Pons (tissue), 1 donor: ENCODE measurements at regions not wholly inside any gene's neighbourhood (a gene's known extent, or its start where the extent isn't known, plus 50 kb on each side); places are given as distances from the start of the nearest gene placed in this dataset.
A peak's percentile ranks its signal among the peaks of the same experiment; 100 is the strongest.
"Not testable (repeated sequence)": the region's sequence is repeated elsewhere in the genome, so short reads cannot be mapped to it uniquely, and the experiment has no call there.

ENCODE experiments used
- DNase-seq: peaks from one replicate; pipeline ENCODE4 v3.0.0-alpha.2; 2016; ENCODE audit warnings: low spot score

DNA sequence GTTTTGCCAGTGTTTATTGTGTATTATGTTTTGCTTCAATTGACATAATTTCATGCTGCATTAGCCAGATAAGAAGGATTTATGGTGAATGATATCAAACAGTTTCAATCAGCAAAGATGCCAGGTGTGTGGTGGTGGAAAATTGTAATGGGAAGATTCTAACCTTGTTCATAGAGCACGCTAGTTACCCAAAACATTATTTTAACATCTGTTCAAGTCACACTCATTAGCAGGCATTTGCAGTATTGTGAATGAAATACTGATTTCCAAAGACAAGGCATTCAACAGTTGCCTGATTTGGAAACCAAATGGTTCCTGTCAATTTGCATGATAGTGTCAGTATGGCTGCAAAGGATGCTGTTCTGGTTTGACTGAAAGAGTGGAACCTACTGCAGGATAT is 129.7 kb downstream of the EPC1 start:
- DNase-seq: no peak

DNA sequence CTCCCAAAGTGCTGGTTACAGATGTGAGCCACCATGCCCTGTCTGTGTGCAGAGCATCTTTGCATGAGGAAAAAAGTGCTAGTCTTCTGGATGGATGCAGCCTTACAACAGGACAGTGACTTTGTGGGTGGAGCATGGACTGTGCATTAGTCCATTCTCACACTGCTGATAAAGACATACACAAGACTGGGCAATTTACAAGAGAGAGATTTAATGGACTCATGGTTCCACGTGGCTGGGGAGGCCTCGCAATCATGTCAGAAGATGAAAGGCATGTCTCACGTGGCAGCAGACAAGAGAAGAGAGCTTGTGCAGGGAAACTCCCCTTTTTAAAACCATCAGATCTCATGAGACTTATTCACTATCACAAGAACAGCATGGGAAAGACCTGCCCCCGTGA is 133.1 kb downstream of the EPC1 start:
- not testable (repeated sequence) for DNase-seq

GRCh38 chr10:32211046-32211363 is 136.0 kb downstream of the EPC1 start:
- no peak for DNase-seq

- peak; percentile 58 for DNase-seq
These were observed 136.5 kb downstream of the EPC1 start for GRCh38 chr10:32210306-32211045.

DNA sequence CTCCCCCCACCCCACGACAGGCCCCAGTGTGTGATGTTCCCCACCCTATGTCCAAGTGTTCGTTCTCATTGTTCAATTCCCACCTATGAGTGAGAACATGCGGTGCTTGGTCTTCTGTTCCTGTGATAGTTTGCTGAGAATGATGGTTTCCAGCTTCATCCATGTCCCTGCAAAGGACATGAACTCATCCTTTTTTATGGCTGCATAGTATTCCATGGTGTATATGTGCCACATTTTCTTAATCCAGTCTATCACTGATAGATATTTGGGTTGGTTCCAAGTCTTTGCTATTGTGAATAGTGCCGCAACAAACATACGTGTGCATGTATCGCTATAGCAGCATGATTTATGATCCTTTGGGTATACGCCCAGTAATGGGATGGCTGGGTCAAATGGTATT is 139.0 kb downstream of the EPC1 start:
- DNase-seq: not testable (repeated sequence)

DNA sequence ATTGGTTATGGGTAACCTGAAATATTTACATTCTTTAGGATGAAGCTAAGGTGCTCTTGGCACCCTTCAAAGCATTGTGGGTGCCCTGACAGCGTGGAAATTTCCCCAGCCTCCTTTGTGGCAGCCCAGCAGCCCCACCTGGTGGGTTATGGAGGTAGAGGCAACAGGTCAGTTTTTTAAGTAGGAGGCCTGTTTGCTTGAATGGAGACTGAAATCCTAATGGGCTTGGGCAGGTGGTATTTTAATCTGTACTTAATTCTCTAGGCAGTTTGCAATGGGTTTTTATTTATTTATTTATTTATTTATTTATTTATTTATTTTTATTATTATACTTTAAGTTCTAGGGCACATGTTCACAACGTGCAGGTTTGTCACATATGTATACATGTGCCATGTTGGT is 139.4 kb downstream of the EPC1 start:
- no peak for DNase-seq

DNA sequence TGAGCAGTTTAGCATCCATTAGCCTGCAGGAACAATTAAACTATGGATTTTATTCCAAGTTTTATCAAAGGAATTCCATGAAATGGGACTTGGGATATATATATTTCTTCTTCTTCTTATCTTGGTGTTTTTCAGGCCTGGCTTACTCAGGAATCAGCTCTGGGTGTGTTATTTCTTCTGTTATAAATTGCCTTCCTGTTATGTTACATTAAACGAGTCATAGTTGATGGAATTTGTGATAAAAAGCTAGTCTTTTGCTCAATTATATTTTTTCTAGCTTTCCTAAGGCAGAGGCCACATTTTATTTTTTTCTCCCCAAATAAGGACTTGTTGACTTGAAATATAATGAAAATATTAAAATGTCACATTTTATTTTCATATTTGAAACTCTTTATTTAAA is 141.3 kb downstream of the EPC1 start:
- DNase-seq: no peak

DNA sequence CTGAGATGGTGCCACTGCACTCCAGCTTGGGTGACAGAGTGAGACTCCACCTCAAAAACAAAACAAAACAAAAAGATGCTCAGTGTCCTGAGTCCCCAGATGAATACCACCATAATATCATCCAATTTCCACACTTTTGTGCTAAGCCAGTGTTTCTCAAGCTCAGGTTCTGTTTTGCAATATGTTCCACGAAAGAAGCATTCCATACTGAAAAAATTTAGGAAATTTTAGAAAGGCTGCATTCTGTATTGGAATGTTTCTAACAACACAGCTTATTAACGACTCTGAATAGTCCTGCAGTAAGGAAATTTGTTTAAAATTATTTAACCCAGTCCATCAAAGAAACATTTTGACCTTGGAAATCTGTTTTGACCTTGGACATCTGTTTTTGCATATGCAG is 142.4 kb downstream of the EPC1 start:
- no peak for DNase-seq

GRCh38 chr10:32199714-32200394 is 143.6 kb upstream of the KIF5B start:
- DNase-seq: peak; percentile 13

DNA sequence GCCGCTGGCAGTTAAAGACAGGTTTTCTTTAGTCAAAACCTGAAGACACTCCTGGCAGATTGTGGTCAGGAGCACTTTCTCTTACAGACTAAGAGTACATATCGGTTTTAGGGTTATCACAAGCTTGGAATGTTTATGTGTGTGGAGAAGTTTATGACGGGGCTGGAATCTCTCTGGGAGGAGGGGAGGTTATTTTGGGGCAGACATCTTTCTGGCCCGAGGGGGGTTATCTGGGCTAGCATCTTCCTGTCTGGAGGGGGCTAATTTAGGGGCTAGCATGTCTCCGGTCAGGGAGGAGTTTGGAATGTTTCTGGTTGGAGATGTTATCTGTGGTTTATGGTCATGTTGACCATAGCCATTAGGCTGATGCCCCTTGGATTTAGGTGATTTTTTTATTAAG is 141.2 kb upstream of the KIF5B start:
- no peak for DNase-seq

GRCh38 chr10:32190890-32191491 is 134.8 kb upstream of the KIF5B start:
- peak; percentile 80 for DNase-seq

DNA sequence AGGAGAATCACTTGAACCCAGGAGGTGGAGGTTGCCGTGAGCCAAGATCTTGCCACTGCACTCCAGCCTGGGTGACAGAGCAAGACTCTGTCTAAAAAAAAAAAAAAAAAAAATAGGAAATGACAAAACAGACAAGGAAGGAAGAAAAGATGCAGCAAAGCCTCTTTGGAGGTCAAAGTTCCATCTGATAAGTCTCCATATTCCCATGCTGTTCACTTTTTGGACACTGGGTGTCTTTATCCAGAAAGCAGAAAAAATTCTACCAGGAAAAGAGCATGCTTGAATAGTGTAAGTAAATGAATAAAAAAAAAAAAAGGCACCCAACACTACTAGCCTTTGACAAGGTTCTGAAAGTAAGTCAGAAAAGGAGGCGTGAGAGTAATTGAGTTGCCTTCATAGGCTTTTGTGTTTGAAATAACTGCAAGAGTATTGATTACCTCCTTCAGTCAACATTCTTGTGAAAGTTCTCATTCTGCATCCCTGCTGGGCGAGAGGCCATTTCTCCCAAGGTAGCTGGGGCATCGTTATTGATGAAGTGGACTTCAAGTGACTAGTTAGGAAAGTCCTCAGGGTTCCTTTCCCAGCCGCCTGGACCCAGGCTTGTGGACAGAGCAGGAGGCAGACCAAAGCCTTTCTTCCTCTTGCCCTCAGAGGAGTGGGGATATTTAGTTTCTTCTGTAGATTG is 133.3 kb upstream of the KIF5B start:
- peak; percentile 48 for DNase-seq

- DNase-seq: not testable (repeated sequence)
These were observed 132.4 kb upstream of the KIF5B start for GRCh38 chr10:32188601-32189000.

GRCh38 chr10:32187686-32188085 is 131.5 kb upstream of the KIF5B start:
- DNase-seq: no peak

GRCh38 chr10:32183652-32184051 is 127.4 kb upstream of the KIF5B start:
- DNase-seq: not testable (repeated sequence)

- DNase-seq: no peak
These were observed 126.3 kb upstream of the KIF5B start for GRCh38 chr10:32182476-32182875.

DNA sequence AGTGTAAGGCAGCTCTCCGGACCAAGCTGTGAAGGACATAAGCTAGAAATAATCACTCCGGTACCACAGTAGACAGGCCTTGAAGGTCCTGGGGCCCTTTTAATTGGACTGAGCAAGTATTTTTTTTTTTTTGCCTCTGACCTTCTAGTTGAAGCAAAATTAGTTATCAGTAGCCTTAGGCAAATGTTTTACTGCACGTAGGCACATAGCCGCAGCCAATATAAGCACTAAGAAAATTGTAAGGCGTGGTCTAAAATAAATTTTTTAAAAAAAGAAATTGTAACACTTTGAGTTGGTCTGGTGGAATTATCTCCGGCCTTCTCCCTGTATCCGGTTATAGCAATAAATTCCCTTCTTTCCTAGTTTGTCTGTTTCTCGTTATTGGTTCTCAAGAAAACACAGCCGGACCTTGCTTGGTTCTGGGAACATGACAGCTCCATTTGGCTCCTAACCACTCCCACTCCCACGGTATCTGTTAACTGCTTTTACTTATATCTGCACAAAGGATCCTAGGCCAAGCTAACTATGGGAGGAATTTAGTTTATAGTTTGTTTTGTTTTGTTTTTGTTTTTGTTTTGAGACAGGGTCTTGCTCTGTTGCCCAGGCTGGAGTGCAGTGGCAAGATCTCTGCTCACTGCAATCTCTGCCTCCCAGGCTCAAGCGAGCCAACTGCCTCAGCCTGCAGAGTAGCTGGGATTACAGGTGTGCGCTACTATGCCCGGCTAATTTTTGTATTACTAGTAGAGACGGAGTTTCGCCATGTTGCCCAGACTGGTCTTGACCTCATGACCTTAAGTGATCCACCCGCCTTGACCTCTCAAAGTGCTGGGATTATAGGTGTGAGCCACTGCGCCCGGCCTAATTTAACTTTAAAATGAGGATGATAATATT is 124.4 kb upstream of the KIF5B start:
- no peak for DNase-seq

DNA sequence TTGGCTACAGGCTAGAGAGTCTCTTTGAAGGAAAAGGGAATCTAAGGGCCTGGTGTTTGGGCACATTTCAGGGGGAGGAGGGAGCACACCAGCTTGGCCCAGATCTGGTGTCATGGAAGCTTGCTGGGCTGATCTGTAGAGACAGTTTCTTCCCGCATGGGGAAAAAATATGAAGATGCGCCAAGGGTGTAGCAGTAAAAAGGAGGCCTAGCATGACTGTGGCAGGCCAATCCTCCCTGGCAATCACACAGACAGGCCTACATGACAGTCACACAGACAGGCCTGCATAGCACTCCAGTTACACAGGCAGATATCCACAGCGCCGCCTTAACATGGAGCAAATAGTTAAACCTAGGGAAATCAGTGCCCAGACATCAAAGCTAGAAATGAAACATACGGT is 123.6 kb upstream of the KIF5B start:
- no peak for DNase-seq

- DNase-seq: not testable (repeated sequence)
These were observed 121.4 kb upstream of the KIF5B start for GRCh38 chr10:32177594-32177993.

DNA sequence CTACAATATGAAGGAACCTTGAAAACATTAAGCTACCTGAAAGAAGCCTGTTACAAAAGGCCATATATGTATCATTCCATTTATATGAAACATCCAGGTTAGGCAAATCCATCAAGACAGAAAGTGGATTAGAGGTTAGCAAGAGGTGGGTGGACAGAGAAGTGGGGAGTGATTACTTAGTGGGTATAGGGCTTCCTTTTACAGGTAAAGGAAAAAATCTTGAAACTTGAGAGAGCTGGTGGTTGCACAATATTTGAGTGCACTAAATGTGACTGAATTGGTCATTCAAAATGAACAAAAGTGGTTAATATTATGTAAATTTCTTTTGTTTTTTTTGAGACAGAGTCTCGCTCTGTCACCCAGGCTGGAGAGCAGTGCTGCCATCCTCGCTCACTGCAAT is 119.4 kb upstream of the KIF5B start:
- DNase-seq: no peak

DNA sequence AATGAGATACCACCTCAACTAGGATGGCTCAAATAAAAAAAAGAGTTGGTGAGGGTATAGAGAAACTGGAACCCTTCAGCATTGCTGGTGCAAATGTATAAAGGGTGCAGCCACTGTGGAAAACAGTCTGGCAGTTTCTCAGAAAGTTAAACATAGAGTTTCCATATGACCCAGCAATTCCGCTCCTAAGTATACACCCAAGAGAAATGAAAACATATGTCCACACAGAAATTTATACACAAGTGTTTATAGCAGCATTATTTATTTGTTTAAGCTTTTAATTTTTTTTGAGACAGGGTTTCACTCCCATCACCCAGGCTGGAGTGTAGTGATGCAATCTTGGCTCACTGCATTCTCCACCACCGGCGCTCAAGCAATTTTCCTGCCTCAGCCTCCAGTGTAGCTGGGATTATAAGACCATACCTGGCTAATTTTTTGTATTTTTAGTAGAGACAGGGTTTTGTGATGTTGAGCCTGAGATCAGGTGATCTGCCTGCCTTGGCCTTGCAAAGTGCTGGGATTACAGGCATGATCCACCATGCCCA is 118.2 kb upstream of the KIF5B start:
- DNase-seq: no peak

GRCh38 chr10:32171204-32171603 is 115.0 kb upstream of the KIF5B start:
- no peak for DNase-seq
